ENCODE measurements at regions not wholly inside any gene's neighbourhood (a gene's known extent, or its start where the extent isn't known, plus 50 kb on each side); places are given as distances from the start of the nearest gene placed in this dataset.
A peak's percentile ranks its signal among the peaks of the same experiment; 100 is the strongest.

- H3K9me3 ChIP-seq = no peaks in the 10 kb centered on the region
- peaks cover 18 to 25% (median 25%) of the 10 kb centered on the region in 4 donors for H3K4me1 ChIP-seq
- no peaks in the 10 kb centered on the region for H3K36me3 ChIP-seq
- peak; percentile 95 for DNase-seq (ENCODE audit: extremely low spot score)
- TF ChIP-seq EP300 (IDR thresholded peaks at IDR 0.05) (peak; percentile 47), POLR2AphosphoS5 (IDR thresholded peaks at IDR 0.05) (peak; percentile 34 to 66), CTCF (IDR thresholded peaks at IDR 0.05) (no peak)
- peak overlapping the region; percentile 28 to 35 (median 33) for H3K27ac ChIP-seq (replicated peaks in 1 of 4)
- intact Hi-C loops (cut with DNase I) = no loop called here
- WGBS = 60% methylated on average over 15 of the region's 15 CpGs
- H3K27me3 ChIP-seq = no peaks in the 10 kb centered on the region
- no peak overlapping the region for H3K4me3 ChIP-seq
Measured at GRCh38 chr3:41117398-41117870, 81.9 kb upstream of the CTNNB1 start.

GRCh38 chr3:41118461-41119390 lies 80.6 kb upstream of the CTNNB1 start:
- no peak for TF ChIP-seq CTCF (IDR thresholded peaks at IDR 0.05)
- no peak for TF ChIP-seq POLR2AphosphoS5 (IDR thresholded peaks at IDR 0.05)
- TF ChIP-seq POLR2A (IDR thresholded peaks at IDR 0.05; ENCODE audit: low read depth) = no peak
- no peak for TF ChIP-seq EP300 (IDR thresholded peaks at IDR 0.05)
- no peak for DNase-seq (ENCODE audit: extremely low spot score)
- Histone ChIP-seq H3K27ac (replicated peaks in 1 of 4) (no peak overlapping the region), H3K9me3 (no peaks in the 10 kb centered on the region), H3K36me3 (no peaks in the 10 kb centered on the region), H3K27me3 (no peaks in the 10 kb centered on the region), H3K4me1 (peaks cover 18 to 25% (median 25%) of the 10 kb centered on the region in 4 donors), H3K4me3 (no peak overlapping the region)
- intact Hi-C loops (cut with DNase I) = no loop called here
- WGBS = 85% methylated on average over 7 of the region's 10 CpGs

GRCh38 chr3:41120460-41120859 lies 78.8 kb upstream of the CTNNB1 start:
- no peak for DNase-seq (ENCODE audit: extremely low spot score)
- intact Hi-C loops (cut with DNase I) = no loop called here
- H3K27ac ChIP-seq (replicated peaks in 1 of 4) = peak overlapping the region in 2 of 4 donors; percentile 52 to 55
- H3K36me3 ChIP-seq = no peaks in the 10 kb centered on the region
- H3K27me3 ChIP-seq = no peaks in the 10 kb centered on the region
- peaks cover 18 to 25% (median 25%) of the 10 kb centered on the region in 4 donors for H3K4me1 ChIP-seq
- no peak overlapping the region for H3K4me3 ChIP-seq
- TF ChIP-seq EP300 (IDR thresholded peaks at IDR 0.05) (no peak), POLR2A (IDR thresholded peaks at IDR 0.05; ENCODE audit: low read depth) (no peak), POLR2AphosphoS5 (IDR thresholded peaks at IDR 0.05) (no peak), CTCF (IDR thresholded peaks at IDR 0.05) (no peak)
- peaks cover 0 to 9% (median under 1%) of the 10 kb centered on the region in 4 donors for H3K9me3 ChIP-seq
- 66% methylated on average over 7 of the region's 7 CpGs for WGBS

- no peak for DNase-seq (ENCODE audit: extremely low spot score)
- Histone ChIP-seq H3K36me3 (no peaks in the 10 kb centered on the region), H3K4me1 (peaks cover 5 to 12% (median 8%) of the 10 kb centered on the region in 4 donors), H3K27ac (replicated peaks in 1 of 4) (no peak overlapping the region), H3K27me3 (no peaks in the 10 kb centered on the region), H3K9me3 (peaks cover 0 to 32% (median 20%) of the 10 kb centered on the region in 4 donors), H3K4me3 (no peak overlapping the region)
- intact Hi-C loops (cut with DNase I) = no loop called here
- no peak for TF ChIP-seq EP300 (IDR thresholded peaks at IDR 0.05)
- TF ChIP-seq CTCF (IDR thresholded peaks at IDR 0.05) = no peak
- WGBS = 94% methylated on average over 2 of the region's 2 CpGs
Measured at GRCh38 chr3:41125258-41125657, 74.0 kb upstream of the CTNNB1 start.
